HG02884 (cell line): ENCODE measurements at regions not wholly inside any gene's neighbourhood (a gene's known extent, or its start where the extent isn't known, plus 50 kb on each side); places are given as distances from the start of the nearest gene placed in this dataset.

Source experiments
- ATAC-seq: cut with Tn5 transposase; IDR thresholded peaks from one replicate; pipeline ENCODE4 v1.9.1; 2021; ENCODE audit warnings: mild to moderate bottlenecking, moderate library complexity; ENCODE audit not compliant: unreplicated experiment

GRCh38 chr12:97267594-97268202 is 194.9 kb upstream of the RMST start:
- ATAC-seq: no peak

- no peak for ATAC-seq
Observed at GRCh38 chr12:97272471-97272870, 190.1 kb upstream of the RMST start.

GRCh38 chr12:97274386-97274785 is 188.2 kb upstream of the RMST start:
- no peak for ATAC-seq

- ATAC-seq: no peak
Observed at GRCh38 chr12:97275256-97275655, 187.3 kb upstream of the RMST start.

GRCh38 chr12:97275728-97276590 is 186.6 kb upstream of the RMST start:
- ATAC-seq: no peak

- ATAC-seq: no peak
Observed at GRCh38 chr12:97276661-97277429, 185.8 kb upstream of the RMST start.

- no peak for ATAC-seq
Observed at GRCh38 chr12:97283297-97283696, 179.3 kb upstream of the RMST start.

GRCh38 chr12:97288531-97288930 is 174.1 kb upstream of the RMST start:
- ATAC-seq: no peak

GRCh38 chr12:97292588-97292987 is 170.0 kb upstream of the RMST start:
- ATAC-seq: no peak

- ATAC-seq: no peak
Observed at GRCh38 chr12:97293541-97293940, 169.1 kb upstream of the RMST start.

- ATAC-seq: no peak
Observed at GRCh38 chr12:97299847-97300246, 162.8 kb upstream of the RMST start.

- no peak for ATAC-seq
Observed at GRCh38 chr12:97300431-97300830, 162.2 kb upstream of the RMST start.

- ATAC-seq: no peak
Observed at GRCh38 chr12:97300891-97301290, 161.7 kb upstream of the RMST start.

GRCh38 chr12:97301576-97301975 is 161.0 kb upstream of the RMST start:
- no peak for ATAC-seq

- no peak for ATAC-seq
Observed at GRCh38 chr12:97305651-97306050, 157.0 kb upstream of the RMST start.

GRCh38 chr12:97306147-97306546 is 156.5 kb upstream of the RMST start:
- ATAC-seq: peak; percentile 98

GRCh38 chr12:97308576-97309198 is 153.9 kb upstream of the RMST start:
- ATAC-seq: no peak

- no peak for ATAC-seq
Observed at GRCh38 chr12:97309921-97310320, 152.7 kb upstream of the RMST start.

GRCh38 chr12:97312570-97313135 is 150.0 kb upstream of the RMST start:
- ATAC-seq: no peak

GRCh38 chr12:97313471-97314190 is 149.0 kb upstream of the RMST start:
- ATAC-seq: no peak
